ENCODE measurements at regions not wholly inside any gene's neighbourhood (a gene's known extent, or its start where the extent isn't known, plus 50 kb on each side); places are given as distances from the start of the nearest gene placed in this dataset.

DNA sequence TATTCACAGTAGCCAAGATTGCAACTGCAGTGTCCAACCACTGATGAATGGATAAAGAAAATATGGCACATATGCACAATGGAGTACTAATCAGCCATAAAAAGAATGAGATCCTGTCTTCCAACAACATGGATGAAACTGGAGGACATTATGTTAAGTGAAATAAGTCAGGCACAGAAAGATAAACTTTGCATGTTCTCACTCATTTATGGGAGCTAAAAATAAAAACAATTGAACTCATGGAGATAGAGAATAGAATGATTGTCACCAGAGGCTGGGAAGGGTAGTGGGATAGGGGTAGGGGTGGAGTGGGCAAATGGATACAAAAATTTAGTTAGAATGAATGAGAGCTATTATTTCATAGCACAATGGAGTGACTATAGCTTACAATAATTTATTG is 305.5 kb upstream of the ETAA1 start:
- TF ChIP-seq, protein P1, sequence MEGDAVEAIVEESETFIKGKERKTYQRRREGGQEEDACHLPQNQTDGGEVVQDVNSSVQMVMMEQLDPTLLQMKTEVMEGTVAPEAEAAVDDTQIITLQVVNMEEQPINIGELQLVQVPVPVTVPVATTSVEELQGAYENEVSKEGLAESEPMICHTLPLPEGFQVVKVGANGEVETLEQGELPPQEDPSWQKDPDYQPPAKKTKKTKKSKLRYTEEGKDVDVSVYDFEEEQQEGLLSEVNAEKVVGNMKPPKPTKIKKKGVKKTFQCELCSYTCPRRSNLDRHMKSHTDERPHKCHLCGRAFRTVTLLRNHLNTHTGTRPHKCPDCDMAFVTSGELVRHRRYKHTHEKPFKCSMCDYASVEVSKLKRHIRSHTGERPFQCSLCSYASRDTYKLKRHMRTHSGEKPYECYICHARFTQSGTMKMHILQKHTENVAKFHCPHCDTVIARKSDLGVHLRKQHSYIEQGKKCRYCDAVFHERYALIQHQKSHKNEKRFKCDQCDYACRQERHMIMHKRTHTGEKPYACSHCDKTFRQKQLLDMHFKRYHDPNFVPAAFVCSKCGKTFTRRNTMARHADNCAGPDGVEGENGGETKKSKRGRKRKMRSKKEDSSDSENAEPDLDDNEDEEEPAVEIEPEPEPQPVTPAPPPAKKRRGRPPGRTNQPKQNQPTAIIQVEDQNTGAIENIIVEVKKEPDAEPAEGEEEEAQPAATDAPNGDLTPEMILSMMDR (IDR thresholded peaks at IDR 0.05; ENCODE audit: extremely low read depth in 1 of 2, insufficient read depth in 1 of 2, low read depth in 1 of 2, low read length in 2 of 2) = no peak
- TF ChIP-seq POLR2A (IDR thresholded peaks at IDR 0.05; ENCODE audit: low read depth, low read length) (no peak), EZH2 (IDR thresholded peaks at IDR 0.05; ENCODE audit: borderline replicate concordance, low read depth, low read length, severe bottlenecking) (no peak), MYC (IDR thresholded peaks at IDR 0.05; ENCODE audit: low read depth, low read length) (no peak), JUN (IDR thresholded peaks at IDR 0.05; ENCODE audit: borderline replicate concordance, insufficient read depth, insufficient read length, low read depth) (no peak), POLR2AphosphoS5 (IDR thresholded peaks at IDR 0.05; ENCODE audit: insufficient read depth, low read depth, low read length) (no peak)

Measured in endothelial cell of umbilical vein (primary cell).